WERI-Rb-1 (cell line): ENCODE measurements at regions not wholly inside any gene's neighbourhood (a gene's known extent, or its start where the extent isn't known, plus 50 kb on each side); places are given as distances from the start of the nearest gene placed in this dataset.

Experiments
- DNase-seq: peaks from one replicate; pipeline ENCODE4 v3.0.0-alpha.2; 2020
- H3K27ac ChIP-seq: fragments of 250-450 bp; sonication (Bioruptor Pico); 2 replicates; pipeline ENCODE4 v1.5.1; 2020; ENCODE audit warnings: mild to moderate bottlenecking, moderate library complexity
- H3K27me3 ChIP-seq: fragments of 250-450 bp; sonication (Bioruptor Pico); 2 replicates; pipeline ENCODE4 v1.5.1; 2021; ENCODE audit warnings: mild to moderate bottlenecking, low read depth, moderate library complexity; ENCODE audit not compliant: insufficient read depth, severe bottlenecking
- H3K36me3 ChIP-seq: fragments of 250-450 bp; sonication (Bioruptor Pico); 2 replicates; pipeline ENCODE4 v1.5.1; 2020; ENCODE audit warnings: mild to moderate bottlenecking, moderate library complexity
- H3K4me3 ChIP-seq: 2 replicates; pipeline ENCODE4 v1.5.1; 2011; ENCODE audit warnings: low read depth, mild to moderate bottlenecking, control low read depth, low read length
- H3K9me3 ChIP-seq: fragments of 250-450 bp; sonication (Bioruptor Pico); 2 replicates; pipeline ENCODE4 v1.5.1; 2021; ENCODE audit warnings: mild to moderate bottlenecking, moderate library complexity; ENCODE audit not compliant: severe bottlenecking
- CTCF ChIP-seq: IDR thresholded peaks from 2 replicates; pipeline ENCODE4 v1.5.1; 2011; ENCODE audit warnings: low read depth, mild to moderate bottlenecking, control low read depth, inconsistent platforms, low read length

DNA sequence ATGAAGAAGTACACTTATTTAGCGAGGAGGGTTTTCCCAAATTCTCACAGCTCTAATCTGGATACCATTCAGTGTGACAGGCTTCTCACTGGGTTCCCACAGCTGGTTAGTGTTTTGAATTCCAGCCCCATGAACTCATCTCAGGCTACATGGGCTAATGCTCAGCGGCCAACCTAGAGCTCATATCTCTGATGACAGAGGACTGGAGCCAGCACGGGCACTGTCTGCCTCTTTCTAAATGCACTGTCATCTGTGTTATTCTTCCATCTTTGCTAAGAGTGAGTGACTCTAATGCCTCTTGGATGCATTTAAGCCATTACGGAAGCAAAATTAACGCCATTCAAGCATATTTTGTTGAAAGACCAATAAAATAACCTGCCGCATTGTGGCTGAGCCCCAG, 308.9 kb upstream of the JAG1 start:
- Histone ChIP-seq H3K27ac (no peak overlapping the region), H3K4me3 (no peak overlapping the region), H3K9me3 (no peaks in the 10 kb centered on the region), H3K27me3 (no peaks in the 10 kb centered on the region), H3K36me3 (no peaks in the 10 kb centered on the region)
- TF ChIP-seq CTCF, result no peak
- no peak for DNase-seq

DNA sequence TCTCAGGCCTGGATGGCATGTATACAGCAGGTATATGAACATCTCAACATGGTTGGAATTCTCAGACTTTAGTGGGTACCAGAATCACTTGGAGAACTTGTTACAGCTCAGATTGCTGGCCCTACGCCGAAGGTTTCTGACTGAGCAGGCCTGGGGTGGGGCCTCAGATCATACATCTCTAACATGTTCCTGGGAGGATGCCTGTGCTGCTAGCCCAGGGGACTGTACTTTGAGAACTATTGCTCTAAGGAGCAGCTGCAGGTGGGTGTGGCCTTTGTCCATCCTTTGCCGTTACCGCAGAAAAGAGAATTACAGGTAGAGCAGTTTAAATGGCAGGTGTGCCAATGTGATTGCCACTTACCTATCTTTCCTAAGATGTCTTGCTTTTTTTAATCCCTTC, 310.5 kb upstream of the JAG1 start:
- H3K27ac ChIP-seq, result no peak overlapping the region
- TF ChIP-seq CTCF, result no peak
- no peak overlapping the region for H3K4me3 ChIP-seq
- H3K36me3 ChIP-seq, result no peaks in the 10 kb centered on the region
- H3K9me3 ChIP-seq, result no peaks in the 10 kb centered on the region
- DNase-seq, result no peak
- H3K27me3 ChIP-seq, result no peaks in the 10 kb centered on the region

GRCh38 chr20:10984913-10985312, 311.1 kb upstream of the JAG1 start:
- no peak overlapping the region for H3K4me3 ChIP-seq

GRCh38 chr20:10985536-10985935, 311.7 kb upstream of the JAG1 start:
- no peaks in the 10 kb centered on the region for H3K27me3 ChIP-seq
- no peak for DNase-seq
- H3K36me3 ChIP-seq, result no peaks in the 10 kb centered on the region
- no peak for TF ChIP-seq CTCF
- no peak overlapping the region for H3K4me3 ChIP-seq
- H3K27ac ChIP-seq, result no peak overlapping the region
- H3K9me3 ChIP-seq, result no peaks in the 10 kb centered on the region

More at GRCh38 chr20:10984913-10985312, 311.1 kb upstream of the JAG1 start:
- H3K9me3 ChIP-seq, result no peaks in the 10 kb centered on the region
- H3K36me3 ChIP-seq, result no peaks in the 10 kb centered on the region
- DNase-seq, result no peak
- no peak overlapping the region for H3K27ac ChIP-seq
- H3K27me3 ChIP-seq, result no peaks in the 10 kb centered on the region
- TF ChIP-seq CTCF, result no peak

GRCh38 chr20:10986586-10986985, 312.8 kb upstream of the JAG1 start:
- no peak for TF ChIP-seq CTCF
- no peak for DNase-seq

GRCh38 chr20:10987651-10988383, 314.0 kb upstream of the JAG1 start:
- Histone ChIP-seq H3K4me3 (no peak overlapping the region), H3K27ac (no peak overlapping the region), H3K36me3 (no peaks in the 10 kb centered on the region), H3K27me3 (no peaks in the 10 kb centered on the region), H3K9me3 (no peaks in the 10 kb centered on the region)
- DNase-seq, result no peak
- TF ChIP-seq CTCF, result no peak

More at GRCh38 chr20:10986586-10986985, 312.8 kb upstream of the JAG1 start:
- Histone ChIP-seq H3K36me3 (no peaks in the 10 kb centered on the region), H3K9me3 (no peaks in the 10 kb centered on the region), H3K27ac (no peak overlapping the region), H3K4me3 (no peak overlapping the region), H3K27me3 (no peaks in the 10 kb centered on the region)
